Loucy (cell line): ENCODE measurements at regions not wholly inside any gene's neighbourhood (a gene's known extent, or its start where the extent isn't known, plus 50 kb on each side); places are given as distances from the start of the nearest gene placed in this dataset.

Experiments
- CTCF ChIP-seq: fragments of 200-600 bp; sonication (generic); conservative IDR thresholded peaks from 2 replicates; pipeline ENCODE4 v1.5.1; 2014; ENCODE audit warnings: mild to moderate bottlenecking, antibody characterized with exemption, low read length
- EZH2phosphoT487 ChIP-seq: fragments of 200-600 bp; IDR thresholded peaks from 2 replicates; pipeline ENCODE4 v1.6.1; 2018; ENCODE audit warnings: antibody characterized with exemption, mild to moderate bottlenecking, moderate library complexity, borderline replicate concordance

DNA sequence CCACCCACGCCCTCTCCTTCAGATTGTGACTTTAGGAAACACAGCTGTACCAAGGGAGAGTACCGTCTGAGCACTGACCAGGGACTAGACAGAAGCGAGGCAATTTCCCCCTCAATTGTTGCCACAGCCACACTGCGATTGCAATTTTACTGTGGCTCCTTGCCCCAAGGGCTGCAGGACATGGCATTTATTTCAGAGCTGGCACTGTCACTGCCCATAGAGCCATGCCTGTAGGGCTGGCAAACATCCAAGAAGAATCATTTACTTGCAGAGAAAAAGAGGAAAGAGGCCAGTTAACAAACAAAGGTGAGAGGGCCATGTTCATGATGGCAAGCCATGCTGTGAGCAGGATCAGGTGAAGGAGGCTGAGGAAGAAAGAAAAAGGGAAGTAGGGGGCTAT, 129.6 kb downstream of the EMP1 start:
- TF ChIP-seq EZH2phosphoT487 (no peak), CTCF (no peak)
